OCI-M2 (cell line): ENCODE measurements at regions not wholly inside any gene's neighbourhood (a gene's known extent, or its start where the extent isn't known, plus 50 kb on each side); places are given as distances from the start of the nearest gene placed in this dataset.

Experiments
- DNase-seq: peaks from one replicate; lab custom pipeline; 2025; ENCODE audit not compliant: unreplicated experiment; lab: John Stamatoyannopoulos, UW

- DNase-seq = no peak
These were observed 171.4 kb upstream of the SPATS2L start for GRCh38 chr2:200135082-200135481.

DNA sequence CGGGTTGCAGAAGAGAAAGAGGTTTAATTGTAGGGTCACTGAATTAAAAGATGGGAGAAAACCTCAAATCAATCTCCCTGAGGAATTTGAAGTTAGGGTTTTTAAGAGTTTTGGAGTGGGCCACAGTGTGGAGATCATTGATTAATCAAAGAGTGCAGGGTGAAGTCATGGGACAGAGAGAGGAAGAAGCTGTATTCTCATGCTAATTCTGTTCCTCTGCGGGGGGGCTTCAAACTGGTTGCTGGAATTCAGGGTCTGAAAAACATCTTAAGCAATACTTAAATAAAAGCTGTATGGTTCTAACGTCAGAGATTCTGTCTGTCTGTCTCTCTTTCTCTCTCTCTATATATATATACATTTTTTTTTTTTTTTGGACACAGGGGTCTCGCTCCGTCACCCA lies 169.8 kb upstream of the SPATS2L start:
- DNase-seq = no peak

DNA sequence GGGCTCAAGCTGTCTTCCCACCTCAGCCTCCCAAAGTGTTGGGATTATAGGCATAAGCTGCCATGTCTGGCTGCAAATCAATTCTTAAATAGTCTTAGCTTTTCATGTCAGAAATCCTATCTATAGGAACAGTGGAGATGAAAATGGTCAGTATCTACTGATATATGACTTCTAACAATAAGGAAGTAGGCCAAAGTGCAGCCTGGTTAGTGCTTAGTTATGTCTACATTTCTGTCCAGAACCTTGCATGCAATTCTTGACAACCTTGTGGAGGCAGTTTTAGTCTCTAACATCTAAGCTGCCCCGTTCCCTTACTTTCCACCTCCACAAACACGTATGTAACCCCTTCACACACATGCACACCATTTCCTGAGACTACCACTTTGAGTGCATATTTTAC lies 169.2 kb upstream of the SPATS2L start:
- DNase-seq = no peak

DNA sequence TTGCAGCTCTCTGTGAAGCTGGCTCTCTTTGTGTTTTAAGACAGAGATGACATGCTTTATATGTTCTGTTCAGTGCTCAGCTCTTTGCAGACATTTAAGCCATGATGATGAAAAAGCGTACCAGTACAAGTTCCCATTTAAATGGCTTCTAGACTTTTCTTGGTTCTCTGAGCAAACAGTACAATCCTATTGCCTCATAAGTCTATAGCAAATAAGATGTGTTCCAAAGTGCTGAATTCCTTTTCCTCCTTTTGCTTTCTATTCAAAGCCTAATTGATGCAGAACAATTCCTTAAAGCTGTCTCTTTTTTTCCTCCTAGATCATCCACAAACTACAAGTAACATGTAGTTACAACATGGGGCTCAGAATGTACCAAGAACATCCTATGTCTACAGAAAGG lies 168.8 kb upstream of the SPATS2L start:
- DNase-seq = no peak

DNA sequence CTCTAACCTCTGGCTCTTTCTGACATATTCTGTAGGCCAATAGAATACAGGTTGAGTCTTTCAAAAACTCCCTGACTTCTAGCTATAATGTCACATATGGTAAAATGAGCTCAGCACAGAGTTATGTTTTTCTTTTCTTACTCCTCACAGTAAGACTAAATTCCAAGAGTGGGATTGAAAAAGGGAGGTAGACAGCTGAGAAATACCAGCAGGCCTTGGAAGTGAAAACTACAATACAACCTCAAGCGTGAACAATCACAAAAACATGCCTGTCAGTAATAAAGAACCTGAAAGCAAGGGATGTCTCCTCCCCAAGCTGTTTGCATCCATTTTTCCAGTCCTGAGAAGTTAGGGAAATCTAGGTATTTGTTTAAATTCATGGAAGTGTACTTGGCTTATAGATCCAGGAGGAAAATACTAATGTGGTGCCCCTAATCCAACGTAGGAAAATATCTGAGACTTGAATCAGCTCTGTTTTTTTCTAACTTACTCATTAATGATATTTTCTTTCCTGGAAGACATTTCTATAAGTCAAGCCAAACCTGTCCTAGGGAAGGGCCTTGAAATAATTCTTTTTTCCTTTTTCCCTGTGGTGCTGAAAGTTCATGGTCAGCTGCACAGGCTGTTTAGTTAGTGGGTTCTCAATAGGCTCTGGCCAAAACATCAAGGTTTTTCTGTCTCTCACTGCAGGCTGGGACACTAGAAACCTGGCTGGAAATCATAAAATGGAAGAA lies 167.9 kb upstream of the SPATS2L start:
- no peak for DNase-seq

GRCh38 chr2:200144571-200144970 lies 161.9 kb upstream of the SPATS2L start:
- no peak for DNase-seq

- DNase-seq = no peak
These were observed 160.0 kb upstream of the SPATS2L start for GRCh38 chr2:200146501-200146900.

DNA sequence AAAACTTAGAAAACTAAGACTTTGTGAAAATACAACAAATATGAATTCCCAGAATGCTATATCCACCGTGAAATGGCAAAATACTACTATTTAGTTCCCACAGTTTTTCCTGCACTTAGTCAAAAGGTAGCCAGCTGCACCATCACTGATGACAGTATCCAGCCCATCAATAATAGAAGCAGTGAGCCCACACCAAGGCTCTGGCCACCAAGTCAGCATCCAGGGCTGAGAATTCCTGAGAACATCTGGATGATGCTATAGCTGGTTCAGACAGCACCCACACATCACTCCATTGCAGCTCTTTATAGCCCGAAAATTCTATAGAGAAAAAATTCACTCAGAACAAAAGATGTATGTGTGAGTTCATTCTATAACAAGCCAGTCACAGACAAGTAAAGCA lies 159.1 kb upstream of the SPATS2L start:
- DNase-seq = no peak

DNA sequence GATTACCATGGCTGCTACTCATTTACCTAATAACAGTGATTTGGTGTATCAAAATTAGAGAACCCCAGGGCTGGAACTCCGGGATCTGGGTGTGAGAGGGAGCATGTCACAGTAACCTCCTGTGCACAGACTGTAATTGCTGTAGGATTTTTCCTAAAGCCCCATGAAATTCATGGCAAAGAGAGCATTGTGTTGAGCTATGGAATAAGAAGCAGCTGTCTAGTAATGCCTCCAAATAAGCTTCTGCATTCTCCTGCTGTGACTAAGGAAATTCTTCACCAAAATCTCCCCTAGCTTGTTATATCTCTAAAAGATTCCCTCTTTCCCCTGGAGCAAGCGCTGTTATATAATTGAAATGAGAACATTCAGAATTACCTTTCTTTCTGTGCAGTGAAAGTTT lies 158.1 kb upstream of the SPATS2L start:
- no peak for DNase-seq

GRCh38 chr2:200150411-200151086 lies 155.9 kb upstream of the SPATS2L start:
- DNase-seq = no peak

DNA sequence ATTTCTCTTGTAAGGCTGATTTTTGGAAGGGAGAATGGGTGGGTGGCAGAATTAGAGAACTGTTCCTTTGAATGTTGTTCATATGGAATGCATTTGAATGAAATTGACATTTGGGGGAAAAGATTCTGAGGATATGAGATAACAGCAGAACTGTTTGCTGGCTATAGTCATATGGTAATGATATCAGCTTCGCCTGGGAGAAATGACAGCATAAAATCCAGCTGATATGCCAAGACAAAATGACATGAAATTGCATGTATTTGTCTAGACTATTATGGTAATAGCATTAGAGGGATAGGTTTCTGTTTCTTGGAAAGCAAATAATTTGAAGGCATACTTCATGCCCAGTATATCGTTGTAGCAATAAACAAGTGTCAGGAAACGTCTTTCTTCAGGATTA lies 150.8 kb upstream of the SPATS2L start:
- no peak for DNase-seq

DNA sequence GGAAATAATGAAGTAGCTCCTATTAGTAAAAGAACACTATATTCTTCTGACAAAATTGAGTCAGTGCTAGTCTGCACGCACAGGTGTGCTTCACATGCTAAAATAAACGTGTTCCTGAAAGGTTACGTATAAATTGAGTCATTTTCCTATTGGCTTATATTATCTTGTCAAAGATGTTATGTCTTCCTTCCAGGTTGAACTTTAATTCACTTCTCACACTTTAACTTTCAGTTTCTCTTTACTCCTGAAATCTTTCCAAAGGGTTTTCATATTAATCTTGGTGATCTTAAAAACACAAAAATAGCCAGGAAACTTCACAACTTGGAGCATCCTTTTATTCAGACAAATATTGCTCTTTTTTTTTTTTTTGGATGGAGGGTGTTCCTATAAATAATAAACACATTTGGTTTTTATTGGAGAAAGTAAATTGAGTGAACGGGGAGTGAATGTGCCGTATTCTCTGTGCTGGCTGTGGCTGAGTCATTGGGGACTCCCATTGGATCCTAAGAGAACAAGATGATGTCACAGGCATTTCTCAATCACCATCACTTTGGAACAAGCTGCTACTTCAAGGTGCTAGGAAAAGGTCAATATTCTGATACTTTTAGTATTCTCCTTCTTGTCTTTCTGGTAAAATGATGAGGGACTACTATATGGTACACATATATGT lies 150.2 kb upstream of the SPATS2L start:
- DNase-seq = no peak

GRCh38 chr2:200158647-200159356 lies 147.7 kb upstream of the SPATS2L start:
- no peak for DNase-seq

DNA sequence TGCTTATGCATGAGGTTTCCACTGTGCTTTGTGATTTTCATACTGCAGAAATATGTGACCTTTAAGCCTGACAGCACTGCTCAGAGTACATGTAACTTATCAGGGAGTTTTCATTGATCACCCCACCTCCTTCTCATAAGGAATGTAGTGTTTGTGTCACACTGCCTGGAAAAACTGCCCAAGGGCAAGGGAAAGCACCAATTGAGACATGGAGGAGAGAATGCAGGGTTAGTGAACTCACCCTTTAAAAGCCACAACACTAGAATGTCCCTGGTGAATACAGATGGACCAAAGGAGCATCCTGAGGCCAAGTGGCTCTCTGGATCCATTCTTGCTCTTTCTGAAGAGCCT lies 147.2 kb upstream of the SPATS2L start:
- DNase-seq = no peak

DNA sequence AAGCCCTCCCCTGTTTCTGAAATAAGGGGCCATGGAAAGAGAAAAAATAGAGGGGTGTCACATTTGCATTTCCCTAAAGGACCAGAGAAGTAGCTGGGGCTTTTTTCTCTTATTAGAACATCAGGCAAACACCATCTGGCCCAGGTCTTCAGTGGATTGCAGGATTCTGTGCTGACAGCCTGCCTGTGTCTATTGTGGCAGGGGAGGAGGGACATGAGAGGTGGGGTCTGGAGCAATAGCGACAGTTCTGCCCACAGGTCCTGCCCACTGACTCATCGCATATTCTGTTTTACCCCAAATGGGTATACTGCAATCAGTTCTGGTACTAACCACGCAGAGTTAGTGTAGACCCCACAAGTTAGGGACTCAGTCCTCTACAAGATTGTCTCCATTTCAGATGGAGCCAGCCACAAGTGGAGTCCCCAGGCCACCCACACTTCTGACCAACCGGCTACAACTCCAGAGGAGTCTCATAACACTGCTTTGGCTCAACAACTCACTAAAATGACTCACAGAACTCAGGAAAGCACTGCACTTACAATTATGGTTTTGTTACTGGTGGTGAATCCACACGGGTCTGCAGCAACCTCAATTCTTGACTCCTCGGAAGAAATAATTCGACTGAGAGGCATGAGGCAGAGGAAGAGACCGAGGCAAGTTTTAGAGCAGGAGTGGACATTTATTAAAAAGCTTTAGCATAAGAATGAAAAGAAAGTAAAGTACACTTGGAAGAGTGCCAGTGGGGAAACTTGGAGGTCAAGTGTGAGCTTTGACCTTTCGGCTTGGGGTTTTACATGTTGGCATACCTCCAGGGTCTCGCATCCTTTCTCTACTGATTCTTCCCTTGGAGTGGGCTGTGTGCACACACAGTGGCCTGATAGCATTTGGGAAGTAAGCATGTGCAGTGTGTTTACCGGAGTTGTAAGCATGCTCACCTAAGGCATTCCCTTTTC lies 146.4 kb upstream of the SPATS2L start:
- DNase-seq = no peak

- no peak for DNase-seq
These were observed 145.0 kb upstream of the SPATS2L start for GRCh38 chr2:200161458-200161857.

GRCh38 chr2:200165687-200166086 lies 140.8 kb upstream of the SPATS2L start:
- no peak for DNase-seq

- DNase-seq = no peak
These were observed 137.6 kb upstream of the SPATS2L start for GRCh38 chr2:200168641-200169555.

GRCh38 chr2:200170221-200170620 lies 136.3 kb upstream of the SPATS2L start:
- no peak for DNase-seq
